GM18861 (cell line): ENCODE measurements at regions not wholly inside any gene's neighbourhood (a gene's known extent, or its start where the extent isn't known, plus 50 kb on each side); places are given as distances from the start of the nearest gene placed in this dataset.
"Not testable (repeated sequence)": the region's sequence is repeated elsewhere in the genome, so short reads cannot be mapped to it uniquely, and the experiment has no call there.

Source experiments
- ATAC-seq: cut with Tn5 transposase; IDR thresholded peaks from one replicate; pipeline ENCODE4 v1.9.1; 2021; ENCODE audit not compliant: unreplicated experiment

GRCh38 chr5:101278011-101278687 is 375.1 kb upstream of the ST8SIA4 start:
- ATAC-seq = no peak

GRCh38 chr5:101271945-101272344 is 368.9 kb upstream of the ST8SIA4 start:
- ATAC-seq = no peak

GRCh38 chr5:101271416-101271815 is 368.3 kb upstream of the ST8SIA4 start:
- ATAC-seq = no peak

GRCh38 chr5:101260857-101261256 is 357.8 kb upstream of the ST8SIA4 start:
- no peak for ATAC-seq

GRCh38 chr5:101253096-101253495 is 350.0 kb upstream of the ST8SIA4 start:
- no peak for ATAC-seq

- no peak for ATAC-seq
These were observed 341.5 kb upstream of the ST8SIA4 start for GRCh38 chr5:101244621-101245020.

- ATAC-seq = no peak
These were observed 309.9 kb upstream of the ST8SIA4 start for GRCh38 chr5:101212942-101213514.

- ATAC-seq = no peak
These were observed 303.5 kb upstream of the ST8SIA4 start for GRCh38 chr5:101206534-101206933.

GRCh38 chr5:101205065-101205464 is 302.0 kb upstream of the ST8SIA4 start:
- ATAC-seq = not testable (repeated sequence)

GRCh38 chr5:101180365-101180764 is 277.3 kb upstream of the ST8SIA4 start:
- not testable (repeated sequence) for ATAC-seq

- ATAC-seq = no peak
These were observed 273.5 kb upstream of the ST8SIA4 start for GRCh38 chr5:101176605-101177004.

GRCh38 chr5:101174981-101175380 is 271.9 kb upstream of the ST8SIA4 start:
- no peak for ATAC-seq

- no peak for ATAC-seq
These were observed 260.0 kb upstream of the ST8SIA4 start for GRCh38 chr5:101163088-101163487.

GRCh38 chr5:101160002-101160401 is 256.9 kb upstream of the ST8SIA4 start:
- no peak for ATAC-seq

- ATAC-seq = no peak
These were observed 255.9 kb upstream of the ST8SIA4 start for GRCh38 chr5:101159006-101159405.

GRCh38 chr5:101153526-101153925 is 250.4 kb upstream of the ST8SIA4 start:
- ATAC-seq = no peak

GRCh38 chr5:101143526-101143925 is 240.4 kb upstream of the ST8SIA4 start:
- no peak for ATAC-seq

- ATAC-seq = no peak
These were observed 239.0 kb upstream of the ST8SIA4 start for GRCh38 chr5:101142102-101142501.

GRCh38 chr5:101136454-101136853 is 233.4 kb upstream of the ST8SIA4 start:
- no peak for ATAC-seq

GRCh38 chr5:101123363-101123762 is 220.3 kb upstream of the ST8SIA4 start:
- ATAC-seq = no peak

GRCh38 chr5:101112645-101113044 is 209.6 kb upstream of the ST8SIA4 start:
- no peak for ATAC-seq

GRCh38 chr5:101103874-101104273 is 200.8 kb upstream of the ST8SIA4 start:
- ATAC-seq = no peak

- ATAC-seq = no peak
These were observed 199.4 kb upstream of the ST8SIA4 start for GRCh38 chr5:101102506-101102905.
